ENCODE measurements at regions not wholly inside any gene's neighbourhood (a gene's known extent, or its start where the extent isn't known, plus 50 kb on each side); places are given as distances from the start of the nearest gene placed in this dataset.

DNA sequence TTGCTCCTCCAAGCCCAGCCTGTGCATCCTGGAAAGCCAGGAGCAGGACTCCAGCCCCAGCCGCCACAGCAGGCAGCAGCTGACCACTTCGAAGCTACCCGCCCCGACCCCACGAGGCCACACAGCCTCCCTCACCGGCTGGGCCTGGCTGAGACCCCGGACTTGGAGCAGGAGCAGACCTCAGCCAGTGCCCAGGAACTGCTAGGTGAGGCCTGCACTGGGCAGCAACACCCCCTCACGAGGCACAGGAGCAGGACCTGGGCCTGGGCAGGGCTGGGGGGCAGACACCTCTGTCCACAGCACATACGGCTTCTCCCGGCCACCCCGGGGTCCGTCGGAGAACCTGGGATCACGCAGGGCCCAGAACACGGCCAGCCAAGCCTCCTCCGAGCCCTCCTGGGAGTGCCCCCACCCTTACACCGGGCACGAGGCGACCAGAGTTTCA is 137.4 kb upstream of the C14orf180 start:
- Histone ChIP-seq H3K27ac (ENCODE audit: low read depth, low read length, poor library complexity, severe bottlenecking) (no peak overlapping the region), H3K4me3 (ENCODE audit: low read depth, low read length, poor library complexity, severe bottlenecking) (no peak overlapping the region), H3K9me3 (ENCODE audit: low read depth, low read length, poor library complexity, severe bottlenecking) (no peaks in the 10 kb centered on the region), H3K4me1 (ENCODE audit: insufficient read depth, low read length, poor library complexity, severe bottlenecking) (no peaks in the 10 kb centered on the region), H3K27me3 (replicated peaks; ENCODE audit: insufficient read depth, low read depth, low read length, poor library complexity) (peaks cover 2% of the 10 kb centered on the region), H3K36me3 (ENCODE audit: insufficient read depth, low read length, poor library complexity, severe bottlenecking) (no peaks in the 10 kb centered on the region)
- no peak for DNase-seq (ENCODE audit: low spot score)
- intact Hi-C loops (cut with micrococcal nuclease; ENCODE audit: unreplicated experiment) = no loop called here
- no TSS peak for BruUV-seq (replicated peaks)
- POLR2A ChIA-PET (ENCODE audit: low non-redundant PET) = no interaction called here
- CTCF ChIA-PET = no interaction called here
- TF ChIP-seq, protein P1, sequence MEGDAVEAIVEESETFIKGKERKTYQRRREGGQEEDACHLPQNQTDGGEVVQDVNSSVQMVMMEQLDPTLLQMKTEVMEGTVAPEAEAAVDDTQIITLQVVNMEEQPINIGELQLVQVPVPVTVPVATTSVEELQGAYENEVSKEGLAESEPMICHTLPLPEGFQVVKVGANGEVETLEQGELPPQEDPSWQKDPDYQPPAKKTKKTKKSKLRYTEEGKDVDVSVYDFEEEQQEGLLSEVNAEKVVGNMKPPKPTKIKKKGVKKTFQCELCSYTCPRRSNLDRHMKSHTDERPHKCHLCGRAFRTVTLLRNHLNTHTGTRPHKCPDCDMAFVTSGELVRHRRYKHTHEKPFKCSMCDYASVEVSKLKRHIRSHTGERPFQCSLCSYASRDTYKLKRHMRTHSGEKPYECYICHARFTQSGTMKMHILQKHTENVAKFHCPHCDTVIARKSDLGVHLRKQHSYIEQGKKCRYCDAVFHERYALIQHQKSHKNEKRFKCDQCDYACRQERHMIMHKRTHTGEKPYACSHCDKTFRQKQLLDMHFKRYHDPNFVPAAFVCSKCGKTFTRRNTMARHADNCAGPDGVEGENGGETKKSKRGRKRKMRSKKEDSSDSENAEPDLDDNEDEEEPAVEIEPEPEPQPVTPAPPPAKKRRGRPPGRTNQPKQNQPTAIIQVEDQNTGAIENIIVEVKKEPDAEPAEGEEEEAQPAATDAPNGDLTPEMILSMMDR (conservative IDR thresholded peaks at IDR 0.05; ENCODE audit: low read depth, low read length) = no peak
- TF ChIP-seq EZH2 (IDR thresholded peaks at IDR 0.05; ENCODE audit: borderline replicate concordance, low read depth, low read length, poor library complexity, severe bottlenecking) = no peak

DNA sequence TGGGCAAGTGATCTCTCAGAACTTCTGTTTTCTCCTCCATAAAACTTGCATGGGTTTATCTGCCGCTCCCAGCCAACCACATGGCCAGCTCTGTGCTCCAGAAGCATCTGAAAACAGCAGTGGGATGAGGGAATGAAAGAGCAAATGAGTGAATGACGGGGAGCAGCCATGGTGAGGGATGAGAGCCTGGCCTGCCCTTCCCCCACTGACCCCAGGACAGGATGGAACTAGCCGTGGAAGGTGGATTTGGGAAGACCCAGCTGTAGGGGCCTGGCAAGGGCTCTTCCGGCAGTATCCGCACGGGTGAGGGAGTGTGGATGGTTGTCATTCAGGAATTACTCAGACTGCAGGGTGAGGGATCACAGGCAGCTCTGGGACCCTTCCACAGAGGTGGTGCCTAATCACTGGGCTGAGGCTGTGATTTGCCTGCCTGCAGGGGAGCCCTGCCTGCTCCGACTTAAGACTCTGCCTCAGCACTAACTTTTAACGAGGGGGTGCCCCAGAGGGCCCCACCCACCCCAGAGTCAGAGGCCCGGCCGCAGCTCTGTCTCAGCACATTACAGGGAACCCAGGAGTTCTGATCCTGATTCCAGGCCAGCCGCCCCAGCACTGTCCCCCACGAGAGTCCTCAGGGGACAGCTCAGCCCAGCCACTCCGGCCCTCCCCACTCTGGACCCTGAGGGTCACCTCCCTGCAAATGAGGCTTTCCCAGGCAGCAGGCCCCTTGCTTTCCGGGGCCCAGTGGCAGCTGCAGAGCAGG is 136.8 kb upstream of the C14orf180 start:
- CTCF ChIA-PET = interaction anchor here (0.6 kb wide), 1 partner anchor 240 kb away, joined by 3 read pairs; no protein-coding TSS in a partner anchor
- H3K4me1 ChIP-seq (ENCODE audit: insufficient read depth, low read length, poor library complexity, severe bottlenecking) = no peaks in the 10 kb centered on the region
- H3K9me3 ChIP-seq (ENCODE audit: low read depth, low read length, poor library complexity, severe bottlenecking) = no peaks in the 10 kb centered on the region
- no peak for DNase-seq (ENCODE audit: low spot score)
- no peak overlapping the region for H3K27ac ChIP-seq (ENCODE audit: low read depth, low read length, poor library complexity, severe bottlenecking)
- BruUV-seq (replicated peaks) = no TSS peak
- TF ChIP-seq EZH2 (IDR thresholded peaks at IDR 0.05; ENCODE audit: borderline replicate concordance, low read depth, low read length, poor library complexity, severe bottlenecking) = no peak
- TF ChIP-seq, protein P1 (conservative IDR thresholded peaks at IDR 0.05; ENCODE audit: low read depth, low read length) = no peak
- intact Hi-C loops (cut with micrococcal nuclease; ENCODE audit: unreplicated experiment) = no loop called here
- POLR2A ChIA-PET (ENCODE audit: low non-redundant PET) = no interaction called here
- no peak overlapping the region for H3K4me3 ChIP-seq (ENCODE audit: low read depth, low read length, poor library complexity, severe bottlenecking)
- peaks cover 9% of the 10 kb centered on the region for H3K27me3 ChIP-seq (replicated peaks; ENCODE audit: insufficient read depth, low read depth, low read length, poor library complexity)
- no peaks in the 10 kb centered on the region for H3K36me3 ChIP-seq (ENCODE audit: insufficient read depth, low read length, poor library complexity, severe bottlenecking)

DNA sequence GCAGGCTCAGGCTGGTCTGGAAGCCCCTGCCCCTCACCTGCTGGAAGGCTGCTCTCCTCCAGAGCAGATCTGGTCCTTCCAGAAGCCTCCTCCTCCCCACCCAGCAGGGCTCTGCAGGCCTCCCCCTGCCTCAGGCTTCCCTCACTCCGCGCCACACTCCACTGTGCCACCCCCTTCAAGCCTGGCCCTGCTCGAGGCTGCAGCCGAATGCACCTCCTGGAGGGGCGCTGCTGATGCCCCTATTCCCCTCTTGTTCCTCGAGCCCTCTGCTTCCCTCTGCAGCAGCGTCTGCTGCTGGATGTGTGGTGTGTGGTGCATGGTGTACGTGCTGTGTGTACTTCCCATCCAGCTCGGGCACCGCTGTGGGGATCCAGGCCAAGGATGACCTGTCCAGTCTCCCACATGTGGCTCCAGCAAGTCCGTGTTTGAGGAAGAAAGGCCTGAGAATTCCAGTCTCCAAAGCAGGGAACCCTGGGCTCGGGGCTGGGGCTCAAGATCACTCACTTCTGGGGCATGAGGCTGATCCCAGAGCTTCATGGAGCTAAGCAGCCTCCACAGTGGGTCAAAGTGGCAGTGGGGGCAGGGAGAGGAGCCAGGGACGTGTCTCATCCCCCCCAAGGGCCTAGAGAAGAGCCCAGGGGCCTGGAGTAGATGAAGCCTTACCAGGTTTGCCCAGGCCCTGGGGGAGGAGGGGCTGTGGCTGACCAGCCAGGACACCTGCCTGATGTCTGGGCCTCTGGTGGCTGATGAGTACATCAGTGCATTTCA is 136.0 kb upstream of the C14orf180 start:
- DNase-seq (ENCODE audit: low spot score) = no peak

More for the DNA sequence above, 136.0 kb upstream of the C14orf180 start:
- Histone ChIP-seq H3K36me3 (ENCODE audit: insufficient read depth, low read length, poor library complexity, severe bottlenecking) (no peaks in the 10 kb centered on the region), H3K27me3 (replicated peaks; ENCODE audit: insufficient read depth, low read depth, low read length, poor library complexity) (peaks cover 17% of the 10 kb centered on the region), H3K9me3 (ENCODE audit: low read depth, low read length, poor library complexity, severe bottlenecking) (peaks cover 3% of the 10 kb centered on the region), H3K4me3 (ENCODE audit: low read depth, low read length, poor library complexity, severe bottlenecking) (no peak overlapping the region), H3K4me1 (ENCODE audit: insufficient read depth, low read length, poor library complexity, severe bottlenecking) (no peaks in the 10 kb centered on the region), H3K27ac (ENCODE audit: low read depth, low read length, poor library complexity, severe bottlenecking) (no peak overlapping the region)
- ChIA-PET POLR2A (ENCODE audit: low non-redundant PET) (no interaction called here), CTCF (interaction anchor here (0.6 kb wide), 1 partner anchor 239 kb away, joined by 3 read pairs; no protein-coding TSS in a partner anchor)
- intact Hi-C loops (cut with micrococcal nuclease; ENCODE audit: unreplicated experiment) = no loop called here
- BruUV-seq (replicated peaks) = no TSS peak
- no peak for TF ChIP-seq EZH2 (IDR thresholded peaks at IDR 0.05; ENCODE audit: borderline replicate concordance, low read depth, low read length, poor library complexity, severe bottlenecking)
- TF ChIP-seq, protein P1 (conservative IDR thresholded peaks at IDR 0.05; ENCODE audit: low read depth, low read length) = 0 out of 2 replicates have a peak, but pooled peaks have one; percentile 9
